Glomerular visceral epithelial cell (primary cell): ENCODE measurements at regions not wholly inside any gene's neighbourhood (a gene's known extent, or its start where the extent isn't known, plus 50 kb on each side); places are given as distances from the start of the nearest gene placed in this dataset.

Experiments used
- DNase-seq: peaks from one replicate; pipeline ENCODE4 v3.0.0-alpha.2; 2016; ENCODE audit errors: extremely low spot score

GRCh38 chr2:239765076-239765845 is 259.9 kb downstream of the NDUFA10 start:
- DNase-seq = no peak

- DNase-seq = no peak
These were observed 261.6 kb downstream of the NDUFA10 start for GRCh38 chr2:239763433-239764097.

- DNase-seq = no peak
These were observed 262.4 kb downstream of the NDUFA10 start for GRCh38 chr2:239762655-239763269.

DNA sequence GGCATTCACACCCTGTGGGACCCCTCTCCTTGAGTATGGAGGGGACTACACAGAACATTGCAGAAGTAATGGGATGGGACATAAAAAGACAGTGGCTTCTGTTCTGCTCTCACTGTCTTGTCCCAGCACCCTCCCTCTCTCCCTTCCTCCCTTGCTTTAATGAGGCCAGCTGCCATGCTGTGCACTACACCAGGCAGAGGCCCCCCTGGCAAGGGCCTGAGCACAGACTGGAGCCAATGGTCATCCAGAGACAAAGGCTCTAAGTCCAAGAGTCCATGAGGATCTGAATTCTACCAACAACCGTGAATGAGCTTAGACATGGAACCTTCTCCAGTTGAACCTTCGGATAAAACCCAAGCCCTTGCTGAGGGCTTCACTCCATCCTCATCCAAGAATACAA is 263.0 kb downstream of the NDUFA10 start:
- DNase-seq = no peak

GRCh38 chr2:239760596-239760995 is 264.5 kb downstream of the NDUFA10 start:
- DNase-seq = no peak

DNA sequence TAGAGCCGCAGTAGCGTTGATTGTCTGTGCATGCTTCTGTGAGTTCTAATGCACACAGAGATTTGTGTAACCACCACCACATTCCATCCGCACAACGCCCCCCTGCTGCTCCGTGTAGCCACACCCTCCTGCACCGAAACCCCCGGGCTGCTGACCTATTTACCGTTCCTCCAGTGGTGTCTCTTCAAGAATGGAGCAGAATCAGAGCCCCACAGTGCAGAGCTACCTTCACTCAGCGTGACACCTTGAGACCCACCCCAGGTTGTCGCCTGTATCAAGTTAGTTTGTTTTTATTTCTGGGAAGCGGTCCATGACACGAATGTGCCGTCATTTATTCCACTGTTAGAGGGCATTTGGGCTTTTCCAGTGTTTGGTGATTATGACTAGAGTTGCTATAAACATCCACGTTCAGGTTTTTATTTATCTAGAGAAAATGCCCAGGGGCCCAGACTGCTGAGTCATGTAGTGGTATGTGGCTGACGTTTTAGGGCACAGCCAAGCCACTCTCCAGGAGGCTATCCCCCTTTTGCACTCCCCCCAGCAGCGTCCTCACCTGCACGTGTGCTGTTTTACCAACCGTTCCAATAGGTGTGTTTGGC is 266.8 kb downstream of the NDUFA10 start:
- DNase-seq = no peak

- no peak for DNase-seq
These were observed 268.1 kb downstream of the NDUFA10 start for GRCh38 chr2:239756790-239757760.

DNA sequence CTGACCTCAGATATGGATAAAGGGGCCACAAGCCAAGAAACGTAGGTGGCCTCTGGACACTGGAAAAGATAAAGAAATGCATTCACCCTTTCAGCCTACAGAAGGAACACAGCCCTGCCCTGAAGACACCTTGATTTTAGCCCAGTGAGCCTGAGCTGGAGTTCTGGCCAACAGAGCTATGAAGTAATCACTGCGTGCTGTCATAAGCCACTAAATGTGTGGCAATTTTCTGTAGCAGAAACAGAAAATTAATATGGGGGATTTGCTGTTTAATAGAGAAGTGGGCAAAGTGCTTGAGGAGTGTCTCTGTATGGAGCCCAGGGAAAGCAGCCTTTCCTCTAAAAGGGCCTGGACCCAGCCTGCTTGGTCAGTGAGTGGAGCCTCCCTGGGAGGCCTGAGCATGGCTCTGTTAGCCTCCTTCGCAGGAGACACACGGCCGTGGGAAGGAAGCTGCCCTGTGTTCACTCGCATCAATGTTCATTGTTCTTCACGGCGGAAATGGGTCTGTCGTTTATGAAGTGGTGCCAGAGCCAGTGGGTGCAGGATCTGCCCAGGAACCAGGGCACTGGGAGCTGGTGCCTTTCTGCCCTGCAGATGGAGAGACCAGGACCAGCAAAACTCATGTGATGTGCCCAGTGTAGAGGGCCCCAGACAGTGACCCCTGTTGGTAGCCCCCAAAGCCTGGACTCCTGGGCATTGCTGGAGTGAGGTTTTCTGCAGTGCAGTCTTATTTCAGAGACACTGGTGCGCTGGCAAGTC is 268.9 kb downstream of the NDUFA10 start:
- DNase-seq = no peak

DNA sequence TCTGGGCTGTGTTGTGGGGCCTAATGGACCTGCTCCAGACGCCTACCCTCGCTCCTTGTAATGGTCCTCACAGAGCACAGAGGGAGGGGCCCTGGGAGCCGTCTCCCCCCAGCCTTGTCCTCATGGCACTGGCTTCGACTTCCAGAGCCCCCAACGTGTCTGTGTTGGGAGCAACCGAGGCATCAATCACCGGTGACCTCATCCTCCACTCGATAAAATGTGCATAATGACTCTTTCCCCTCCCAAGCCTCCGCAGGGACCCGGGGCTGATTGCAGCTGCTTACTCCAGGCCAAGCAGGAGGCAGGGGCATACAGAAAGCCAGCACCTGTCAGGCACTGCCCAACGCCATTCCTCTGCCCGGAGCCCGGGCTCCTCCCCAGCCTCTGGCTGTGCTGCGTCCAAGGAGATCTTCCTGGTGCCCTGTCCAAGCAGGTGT is 271.7 kb downstream of the NDUFA10 start:
- DNase-seq = no peak

- DNase-seq = no peak
These were observed 272.2 kb downstream of the NDUFA10 start for GRCh38 chr2:239752951-239753350.

- DNase-seq = no peak
These were observed 273.3 kb downstream of the NDUFA10 start for GRCh38 chr2:239751679-239752355.

- no peak for DNase-seq
These were observed 274.0 kb downstream of the NDUFA10 start for GRCh38 chr2:239750929-239751678.

- no peak for DNase-seq
These were observed 274.9 kb downstream of the NDUFA10 start for GRCh38 chr2:239750045-239750835.

DNA sequence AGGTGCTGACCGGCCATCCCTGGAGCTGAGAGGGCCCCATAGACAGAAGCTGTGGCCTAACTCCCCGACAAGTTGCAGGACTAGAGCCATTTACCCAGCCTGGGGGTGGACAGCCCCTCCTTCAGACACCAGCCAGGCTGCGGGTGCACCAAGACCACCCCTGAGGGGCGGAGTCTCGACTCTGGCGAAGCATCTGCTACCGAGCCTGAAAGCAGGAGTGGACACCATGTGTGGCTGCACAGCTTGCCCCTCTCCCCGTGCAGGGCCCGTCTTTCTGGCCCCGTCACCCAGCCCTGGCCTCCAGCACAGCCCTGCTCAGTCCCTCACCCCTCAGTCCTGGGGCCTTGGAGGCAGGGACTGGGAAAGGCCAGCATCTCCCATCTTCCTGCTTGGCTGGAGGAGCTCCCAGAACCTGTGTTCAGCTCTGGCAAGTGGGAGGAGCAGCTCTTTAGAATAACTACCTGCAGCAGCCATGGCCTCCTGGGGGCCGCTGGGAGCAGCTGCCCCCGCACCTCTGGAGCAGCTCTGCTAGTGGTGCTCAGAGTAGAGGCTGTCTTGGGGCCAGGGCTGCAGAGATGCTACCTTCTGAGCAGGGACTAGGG is 275.8 kb downstream of the NDUFA10 start:
- DNase-seq = no peak

DNA sequence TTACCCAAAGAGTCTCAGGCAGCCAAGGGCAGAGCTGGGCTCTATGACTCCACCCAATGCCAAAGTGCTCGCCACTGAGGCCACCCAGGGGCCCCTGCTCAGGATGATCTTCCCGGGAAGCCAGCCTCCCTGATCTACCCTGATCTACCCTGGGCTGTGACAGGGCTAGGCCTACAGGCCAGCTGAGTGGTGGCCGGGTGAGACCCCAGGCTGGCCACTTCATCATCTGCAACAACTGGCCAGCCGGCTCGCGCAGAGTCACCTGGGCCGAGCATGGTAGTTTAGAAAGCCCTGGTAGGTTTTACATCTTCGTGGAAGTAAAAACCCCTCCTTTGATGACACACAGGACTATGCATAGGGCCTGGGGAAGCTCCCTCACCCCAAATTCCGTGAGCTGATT is 276.3 kb downstream of the NDUFA10 start:
- DNase-seq = no peak

GRCh38 chr2:239747771-239748170 is 277.4 kb downstream of the NDUFA10 start:
- DNase-seq = no peak

- no peak for DNase-seq
These were observed 277.9 kb downstream of the NDUFA10 start for GRCh38 chr2:239747274-239747673.
